ENCODE measurements at regions not wholly inside any gene's neighbourhood (a gene's known extent, or its start where the extent isn't known, plus 50 kb on each side); places are given as distances from the start of the nearest gene placed in this dataset.

GRCh38 chr10:55220975-55221374, 419.9 kb upstream of the PCDH15 start:
- TF ChIP-seq CTCF (IDR thresholded peaks at IDR 0.05; ENCODE audit: low read length, missing control alignments), result no peak
- DNase-seq (ENCODE audit: low read depth), result no peak
- H3K4me3 ChIP-seq (replicated peaks; ENCODE audit: low read depth, low read length), result no peak overlapping the region

- H3K4me3 ChIP-seq (replicated peaks; ENCODE audit: low read depth, low read length), result no peak overlapping the region
- no peak for TF ChIP-seq CTCF (IDR thresholded peaks at IDR 0.05; ENCODE audit: low read length, missing control alignments)
- no peak for DNase-seq (ENCODE audit: low read depth)
These were observed 414.7 kb upstream of the PCDH15 start for GRCh38 chr10:55215699-55216098.

GRCh38 chr10:55214608-55215007, 413.6 kb upstream of the PCDH15 start:
- DNase-seq (ENCODE audit: low read depth), result no peak
- no peak for TF ChIP-seq CTCF (IDR thresholded peaks at IDR 0.05; ENCODE audit: low read length, missing control alignments)
- H3K4me3 ChIP-seq (replicated peaks; ENCODE audit: low read depth, low read length), result no peak overlapping the region

GRCh38 chr10:55212051-55212450, 411.0 kb upstream of the PCDH15 start:
- TF ChIP-seq CTCF (IDR thresholded peaks at IDR 0.05; ENCODE audit: low read length, missing control alignments), result no peak
- no peak for DNase-seq (ENCODE audit: low read depth)
- H3K4me3 ChIP-seq (replicated peaks; ENCODE audit: low read depth, low read length), result no peak overlapping the region

GRCh38 chr10:55203874-55204273, 402.8 kb upstream of the PCDH15 start:
- no peak overlapping the region for H3K4me3 ChIP-seq (replicated peaks; ENCODE audit: low read depth, low read length)
- no peak for DNase-seq (ENCODE audit: low read depth)
- no peak for TF ChIP-seq CTCF (IDR thresholded peaks at IDR 0.05; ENCODE audit: low read length, missing control alignments)

- DNase-seq (ENCODE audit: low read depth), result no peak
- TF ChIP-seq CTCF (IDR thresholded peaks at IDR 0.05; ENCODE audit: low read length, missing control alignments), result no peak
- no peak overlapping the region for H3K4me3 ChIP-seq (replicated peaks; ENCODE audit: low read depth, low read length)
These were observed 402.3 kb upstream of the PCDH15 start for GRCh38 chr10:55203319-55203718.

- H3K4me3 ChIP-seq (replicated peaks; ENCODE audit: low read depth, low read length), result no peak overlapping the region
- no peak for DNase-seq (ENCODE audit: low read depth)
- no peak for TF ChIP-seq CTCF (IDR thresholded peaks at IDR 0.05; ENCODE audit: low read length, missing control alignments)
These were observed 399.0 kb upstream of the PCDH15 start for GRCh38 chr10:55200020-55200419.

Measured in fibroblast of pulmonary artery (primary cell).